ENCODE measurements at regions not wholly inside any gene's neighbourhood (a gene's known extent, or its start where the extent isn't known, plus 50 kb on each side); places are given as distances from the start of the nearest gene placed in this dataset.

GRCh38 chr18:68426731-68427315, 288.1 kb downstream of the TMX3 start:
- no peaks in the 10 kb centered on the region for H3K36me3 ChIP-seq
- H3K4me3 ChIP-seq, result no peak overlapping the region
- no peak overlapping the region for H3K27ac ChIP-seq
- peaks cover 0 to 4% of the 10 kb centered on the region in 2 donors for H3K9me3 ChIP-seq
- intact Hi-C loops (cut with DNase I), result no loop called here
- H3K27me3 ChIP-seq, result no peaks in the 10 kb centered on the region
- ATAC-seq (no peak), DNase-seq (no peak)
- no peaks in the 10 kb centered on the region for H3K4me1 ChIP-seq
- TF ChIP-seq CTCF (IDR thresholded peaks at IDR 0.05), result no peak

GRCh38 chr18:68418881-68419280, 296.0 kb downstream of the TMX3 start:
- TF ChIP-seq CTCF (IDR thresholded peaks at IDR 0.05), result no peak
- peaks cover 0 to 4% of the 10 kb centered on the region in 2 donors for H3K9me3 ChIP-seq
- no peak for ATAC-seq

GRCh38 chr18:68418226-68418868, 296.6 kb downstream of the TMX3 start:
- H3K36me3 ChIP-seq, result no peaks in the 10 kb centered on the region

More at GRCh38 chr18:68418881-68419280, 296.0 kb downstream of the TMX3 start:
- intact Hi-C loops (cut with DNase I), result no loop called here
- H3K27ac ChIP-seq, result no peak overlapping the region
- H3K27me3 ChIP-seq, result no peaks in the 10 kb centered on the region
- no peak for DNase-seq
- H3K4me3 ChIP-seq, result no peak overlapping the region
- no peaks in the 10 kb centered on the region for H3K4me1 ChIP-seq
- no peaks in the 10 kb centered on the region for H3K36me3 ChIP-seq

GRCh38 chr18:68417826-68418225, 297.1 kb downstream of the TMX3 start:
- DNase-seq (no peak), ATAC-seq (no peak)
- no peaks in the 10 kb centered on the region for H3K4me1 ChIP-seq
- H3K9me3 ChIP-seq, result peaks cover 0 to 4% of the 10 kb centered on the region in 2 donors
- no peak for TF ChIP-seq CTCF (IDR thresholded peaks at IDR 0.05)
- no peak overlapping the region for H3K27ac ChIP-seq
- H3K36me3 ChIP-seq, result no peaks in the 10 kb centered on the region
- no peaks in the 10 kb centered on the region for H3K27me3 ChIP-seq
- intact Hi-C loops (cut with DNase I), result no loop called here
- H3K4me3 ChIP-seq, result no peak overlapping the region

More at GRCh38 chr18:68418226-68418868, 296.6 kb downstream of the TMX3 start:
- ATAC-seq (no peak), DNase-seq (no peak)
- no peak for TF ChIP-seq CTCF (IDR thresholded peaks at IDR 0.05)
- no peak overlapping the region for H3K27ac ChIP-seq
- no peaks in the 10 kb centered on the region for H3K27me3 ChIP-seq
- H3K4me1 ChIP-seq, result no peaks in the 10 kb centered on the region
- intact Hi-C loops (cut with DNase I), result no loop called here
- H3K9me3 ChIP-seq, result peaks cover 0 to 4% of the 10 kb centered on the region in 2 donors
- H3K4me3 ChIP-seq, result no peak overlapping the region

GRCh38 chr18:68417166-68417799, 297.6 kb downstream of the TMX3 start:
- peaks cover 0 to 2% of the 10 kb centered on the region in 2 donors for H3K9me3 ChIP-seq
- no peak overlapping the region for H3K27ac ChIP-seq
- H3K4me3 ChIP-seq, result no peak overlapping the region
- intact Hi-C loops (cut with DNase I), result no loop called here
- no peak for DNase-seq
- no peak for TF ChIP-seq CTCF (IDR thresholded peaks at IDR 0.05)
- no peaks in the 10 kb centered on the region for H3K36me3 ChIP-seq
- no peaks in the 10 kb centered on the region for H3K27me3 ChIP-seq
- no peaks in the 10 kb centered on the region for H3K4me1 ChIP-seq
- ATAC-seq, result no peak

Data from left lung (tissue), 4 donors.